ENCODE measurements at regions not wholly inside any gene's neighbourhood (a gene's known extent, or its start where the extent isn't known, plus 50 kb on each side); places are given as distances from the start of the nearest gene placed in this dataset.

GRCh38 chr7:34463830-34464229, 194.2 kb upstream of the NPSR1 start:
- 77 to 79% methylated on average over 1 of the region's 1 CpG for WGBS, 2 donors
- DNase-seq, result no peak
- Histone ChIP-seq H3K4me3 (no peak overlapping the region), H3K9me3 (peaks cover 0 to 22% (median 0%) of the 10 kb centered on the region in 11 donors), H3K27ac (no peak overlapping the region), H3K27me3 (no peaks in the 10 kb centered on the region), H3K36me3 (no peaks in the 10 kb centered on the region), H3K4me1 (no peaks in the 10 kb centered on the region)
- no peak for TF ChIP-seq CTCF (IDR thresholded peaks at IDR 0.05)
- intact Hi-C loops (cut with DNase I), result no loop called here
- ATAC-seq, result no peak

- H3K27ac ChIP-seq, result no peak overlapping the region
- no peaks in the 10 kb centered on the region for H3K4me1 ChIP-seq
- H3K4me3 ChIP-seq, result no peak overlapping the region
- no peaks in the 10 kb centered on the region for H3K27me3 ChIP-seq
- H3K9me3 ChIP-seq, result peaks cover 0 to 31% (median 10%) of the 10 kb centered on the region in 11 donors
- no peak for DNase-seq
- intact Hi-C loops (cut with DNase I), result no loop called here
- H3K36me3 ChIP-seq, result no peaks in the 10 kb centered on the region
- TF ChIP-seq CTCF (IDR thresholded peaks at IDR 0.05), result no peak
- no peak for ATAC-seq
These were observed 186.2 kb upstream of the NPSR1 start for GRCh38 chr7:34471844-34472243.

GRCh38 chr7:34486371-34486770, 171.6 kb upstream of the NPSR1 start:
- intact Hi-C loops (cut with DNase I), result no loop called here
- 71% methylated on average over 4 of the region's 4 CpGs for WGBS, 2 donors
- H3K4me3 ChIP-seq, result no peak overlapping the region
- no peak for TF ChIP-seq CTCF (IDR thresholded peaks at IDR 0.05)
- H3K27ac ChIP-seq, result no peak overlapping the region
- no peak for DNase-seq
- peaks cover 0 to 13% (median 0%) of the 10 kb centered on the region in 11 donors for H3K9me3 ChIP-seq
- no peaks in the 10 kb centered on the region for H3K36me3 ChIP-seq
- H3K4me1 ChIP-seq, result no peaks in the 10 kb centered on the region
- H3K27me3 ChIP-seq, result no peaks in the 10 kb centered on the region
- no peak for ATAC-seq

- Histone ChIP-seq H3K36me3 (no peaks in the 10 kb centered on the region), H3K27ac (no peak overlapping the region), H3K4me3 (no peak overlapping the region), H3K27me3 (no peaks in the 10 kb centered on the region), H3K4me1 (no peaks in the 10 kb centered on the region), H3K9me3 (peaks cover 0 to 11% (median 0%) of the 10 kb centered on the region in 11 donors)
- DNase-seq, result no peak
- intact Hi-C loops (cut with DNase I), result no loop called here
- 66 to 74% methylated on average over 3 of the region's 3 CpGs for WGBS, 2 donors
- TF ChIP-seq CTCF (IDR thresholded peaks at IDR 0.05), result no peak
- ATAC-seq, result no peak
These were observed 170.5 kb upstream of the NPSR1 start for GRCh38 chr7:34487391-34488115.

Data from heart right ventricle (tissue), 16 donors.